ENCODE measurements at regions not wholly inside any gene's neighbourhood (a gene's known extent, or its start where the extent isn't known, plus 50 kb on each side); places are given as distances from the start of the nearest gene placed in this dataset.

- TF ChIP-seq FOXA1 (IDR thresholded peaks at IDR 0.05): no peak
- TF ChIP-seq SP1 (IDR thresholded peaks at IDR 0.05): no peak
- no peak for TF ChIP-seq SUZ12 (IDR thresholded peaks at IDR 0.05)
- no peak for TF ChIP-seq CTBP1 (IDR thresholded peaks at IDR 0.05; ENCODE audit: borderline replicate concordance)
- no peak for TF ChIP-seq ZNF384 (IDR thresholded peaks at IDR 0.05)
- TF ChIP-seq, protein P1, sequence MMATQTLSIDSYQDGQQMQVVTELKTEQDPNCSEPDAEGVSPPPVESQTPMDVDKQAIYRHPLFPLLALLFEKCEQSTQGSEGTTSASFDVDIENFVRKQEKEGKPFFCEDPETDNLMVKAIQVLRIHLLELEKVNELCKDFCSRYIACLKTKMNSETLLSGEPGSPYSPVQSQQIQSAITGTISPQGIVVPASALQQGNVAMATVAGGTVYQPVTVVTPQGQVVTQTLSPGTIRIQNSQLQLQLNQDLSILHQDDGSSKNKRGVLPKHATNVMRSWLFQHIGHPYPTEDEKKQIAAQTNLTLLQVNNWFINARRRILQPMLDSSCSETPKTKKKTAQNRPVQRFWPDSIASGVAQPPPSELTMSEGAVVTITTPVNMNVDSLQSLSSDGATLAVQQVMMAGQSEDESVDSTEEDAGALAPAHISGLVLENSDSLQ (IDR thresholded peaks at IDR 0.05): no peak
- no peak for TF ChIP-seq HDGF (IDR thresholded peaks at IDR 0.05; ENCODE audit: borderline replicate concordance)
- TF ChIP-seq BHLHE40 (IDR thresholded peaks at IDR 0.05; ENCODE audit: borderline replicate concordance): no peak
- no peak for TF ChIP-seq LEF1 (IDR thresholded peaks at IDR 0.05; ENCODE audit: borderline replicate concordance)
- TF ChIP-seq ELF4 (IDR thresholded peaks at IDR 0.05): no peak
Observed at GRCh38 chr1:29835874-29836273, 599.6 kb downstream of the PTPRU start.
